ACC112 (cell line): ENCODE measurements at regions not wholly inside any gene's neighbourhood (a gene's known extent, or its start where the extent isn't known, plus 50 kb on each side); places are given as distances from the start of the nearest gene placed in this dataset.

ENCODE experiments used
- H2AFZ ChIP-seq: fragments of 200-600 bp; sonication (generic); one replicate; pipeline ENCODE4 v1.6.0; 2017; ENCODE audit warnings: antibody characterized with exemption, low read length; ENCODE audit not compliant: unreplicated experiment
- H3K27ac ChIP-seq: fragments of 200-600 bp; sonication (generic); 2 replicates; pipeline ENCODE4 v1.5.1; 2014; ENCODE audit warnings: low read depth, mild to moderate bottlenecking, antibody characterized with exemption, low read length, moderate library complexity
- H3K27me3 ChIP-seq: fragments of 200-600 bp; sonication (generic); 2 replicates; pipeline ENCODE4 v1.6.1; 2014; ENCODE audit warnings: mild to moderate bottlenecking, antibody characterized with exemption, low read length, moderate library complexity, mixed read lengths; ENCODE audit not compliant: insufficient read depth
- H3K36me3 ChIP-seq: fragments of 200-600 bp; sonication (generic); 2 replicates; pipeline ENCODE4 v1.6.1; 2016; ENCODE audit warnings: mild to moderate bottlenecking, antibody characterized with exemption, low read length, moderate library complexity, mixed read lengths; ENCODE audit not compliant: insufficient read depth
- H3K4me1 ChIP-seq: fragments of 200-600 bp; sonication (generic); one replicate; pipeline ENCODE4 v1.6.1; 2016; ENCODE audit warnings: low read length, mixed read lengths; ENCODE audit not compliant: insufficient read depth, unreplicated experiment, control insufficient read depth
- H3K4me3 ChIP-seq: fragments of 200-600 bp; sonication (generic); 2 replicates; pipeline ENCODE4 v1.5.1; 2014; ENCODE audit warnings: mild to moderate bottlenecking, low read depth, low read length
- H3K79me2 ChIP-seq: fragments of 200-600 bp; sonication (generic); one replicate; pipeline ENCODE4 v1.6.0; 2016; ENCODE audit warnings: low read length; ENCODE audit not compliant: control insufficient read depth, unreplicated experiment, insufficient read depth

DNA sequence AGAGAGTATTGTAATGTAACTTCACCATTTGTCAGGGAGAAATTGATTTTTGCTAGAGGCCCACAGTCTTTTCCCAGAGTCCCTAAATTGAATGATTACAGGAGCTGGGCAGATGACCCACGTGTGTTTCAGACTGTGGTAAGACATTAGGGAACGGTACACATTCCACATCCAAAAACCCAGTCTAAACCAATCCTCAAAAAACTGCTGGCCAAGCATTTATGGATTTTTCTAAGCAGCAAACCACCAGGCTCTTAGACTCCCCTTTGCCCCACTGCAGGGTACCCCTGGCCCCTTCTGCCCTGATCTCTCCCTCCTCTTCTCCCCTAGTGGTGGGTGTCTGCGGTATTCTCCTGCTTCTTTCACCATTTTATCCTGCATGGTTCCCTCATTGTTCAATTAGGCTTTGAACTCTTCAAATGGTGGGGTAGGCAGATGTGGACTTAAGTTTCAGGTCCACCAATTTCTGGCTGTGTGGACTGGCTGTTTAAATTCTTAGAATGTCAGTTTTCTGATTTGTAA is 135.5 kb upstream of the SORCS3 start:
- H3K27ac ChIP-seq, result no peak overlapping the region
- H3K27me3 ChIP-seq, result peaks cover 74% of the 10 kb centered on the region
- H3K36me3 ChIP-seq, result no peaks in the 10 kb centered on the region
- H3K4me3 ChIP-seq, result no peak overlapping the region
- H3K79me2 ChIP-seq, result no peaks in the 10 kb centered on the region
- H3K4me1 ChIP-seq, result no peaks in the 10 kb centered on the region
- H2AFZ ChIP-seq, result no peak overlapping the region

GRCh38 chr10:104509981-104510380 is 131.1 kb upstream of the SORCS3 start:
- H3K79me2 ChIP-seq, result no peaks in the 10 kb centered on the region
- peaks cover 55% of the 10 kb centered on the region for H3K27me3 ChIP-seq
- no peak overlapping the region for H3K4me3 ChIP-seq
- H3K27ac ChIP-seq, result no peak overlapping the region
- H3K4me1 ChIP-seq, result no peaks in the 10 kb centered on the region
- H3K36me3 ChIP-seq, result no peaks in the 10 kb centered on the region
- no peak overlapping the region for H2AFZ ChIP-seq

GRCh38 chr10:104510644-104511043 is 130.4 kb upstream of the SORCS3 start:
- H3K27me3 ChIP-seq, result peaks cover 54% of the 10 kb centered on the region

GRCh38 chr10:104512800-104513199 is 128.3 kb upstream of the SORCS3 start:
- H3K27ac ChIP-seq, result no peak overlapping the region
- no peaks in the 10 kb centered on the region for H3K79me2 ChIP-seq
- no peak overlapping the region for H2AFZ ChIP-seq
- no peak overlapping the region for H3K4me3 ChIP-seq
- no peaks in the 10 kb centered on the region for H3K36me3 ChIP-seq
- peaks cover 33% of the 10 kb centered on the region for H3K27me3 ChIP-seq
- no peaks in the 10 kb centered on the region for H3K4me1 ChIP-seq

More at GRCh38 chr10:104510644-104511043, 130.4 kb upstream of the SORCS3 start:
- H3K27ac ChIP-seq, result no peak overlapping the region
- no peaks in the 10 kb centered on the region for H3K79me2 ChIP-seq
- H3K36me3 ChIP-seq, result no peaks in the 10 kb centered on the region
- H3K4me3 ChIP-seq, result no peak overlapping the region
- H2AFZ ChIP-seq, result no peak overlapping the region
- no peaks in the 10 kb centered on the region for H3K4me1 ChIP-seq

DNA sequence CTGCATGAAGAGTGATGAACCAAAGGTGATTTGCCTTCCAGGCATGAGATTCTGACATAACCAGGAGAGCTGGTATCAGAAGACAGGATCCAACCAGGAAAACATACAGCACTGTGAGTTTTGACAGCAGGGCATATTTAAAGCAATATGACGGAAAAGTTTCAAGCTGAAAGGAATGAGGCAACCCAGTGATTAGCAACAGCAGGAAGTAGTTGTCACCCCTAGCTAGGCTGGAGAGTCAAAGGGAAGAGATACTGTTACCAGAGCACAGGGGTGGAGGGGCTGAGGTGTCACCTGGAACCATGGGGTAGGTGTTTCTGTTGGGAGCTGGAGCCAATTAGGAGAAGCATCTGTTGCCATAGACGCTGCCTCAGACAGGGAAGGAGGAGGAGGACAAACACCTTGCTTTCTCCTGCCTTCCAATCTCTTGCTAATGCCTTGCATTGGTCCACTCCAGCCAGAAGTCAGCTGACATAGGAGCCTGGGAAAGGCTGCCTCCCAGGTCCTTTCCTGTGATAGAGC is 125.4 kb upstream of the SORCS3 start:
- no peak overlapping the region for H3K4me3 ChIP-seq
- H2AFZ ChIP-seq, result no peak overlapping the region
- H3K27me3 ChIP-seq, result peaks cover 25% of the 10 kb centered on the region
- no peaks in the 10 kb centered on the region for H3K4me1 ChIP-seq
- no peak overlapping the region for H3K27ac ChIP-seq
- H3K79me2 ChIP-seq, result no peaks in the 10 kb centered on the region
- no peaks in the 10 kb centered on the region for H3K36me3 ChIP-seq

DNA sequence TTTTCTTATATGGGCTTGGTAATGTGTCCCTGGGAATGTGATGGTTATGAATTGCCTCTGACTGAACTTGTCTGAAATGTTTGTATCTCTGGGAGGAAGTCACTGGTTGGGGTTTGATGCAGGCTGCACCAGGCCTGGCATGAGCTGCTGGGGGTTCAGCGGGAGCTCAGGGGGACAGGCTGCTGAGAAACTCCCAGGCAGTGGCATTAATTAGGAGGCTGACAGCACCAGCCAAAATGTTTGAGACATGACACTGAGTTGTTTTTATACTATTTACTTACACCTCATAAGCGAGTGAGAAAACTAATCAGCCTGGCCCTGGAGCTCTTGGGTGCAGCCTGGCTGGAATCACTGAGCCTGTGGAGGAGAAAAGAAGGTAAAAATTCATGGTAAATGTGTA is 124.1 kb upstream of the SORCS3 start:
- H3K27ac ChIP-seq, result no peak overlapping the region
- H2AFZ ChIP-seq, result no peak overlapping the region
- peaks cover 20% of the 10 kb centered on the region; the same call in 1 of the 2 replicates for H3K27me3 ChIP-seq

GRCh38 chr10:104517946-104518345 is 123.1 kb upstream of the SORCS3 start:
- Histone ChIP-seq H3K27ac (no peak overlapping the region), H3K36me3 (no peaks in the 10 kb centered on the region), H3K4me1 (no peaks in the 10 kb centered on the region), H2AFZ (no peak overlapping the region), H3K4me3 (no peak overlapping the region), H3K27me3 (peaks cover 18% of the 10 kb centered on the region; the same call in 1 of the 2 replicates), H3K79me2 (no peaks in the 10 kb centered on the region)

More for the DNA sequence above, 124.1 kb upstream of the SORCS3 start:
- H3K4me3 ChIP-seq, result no peak overlapping the region
- no peaks in the 10 kb centered on the region for H3K4me1 ChIP-seq
- H3K36me3 ChIP-seq, result no peaks in the 10 kb centered on the region
- no peaks in the 10 kb centered on the region for H3K79me2 ChIP-seq

GRCh38 chr10:104518891-104519290 is 122.2 kb upstream of the SORCS3 start:
- Histone ChIP-seq H3K4me3 (no peak overlapping the region), H3K79me2 (no peaks in the 10 kb centered on the region), H2AFZ (no peak overlapping the region), H3K4me1 (no peaks in the 10 kb centered on the region), H3K36me3 (no peaks in the 10 kb centered on the region), H3K27me3 (peaks cover 21% of the 10 kb centered on the region), H3K27ac (no peak overlapping the region)

DNA sequence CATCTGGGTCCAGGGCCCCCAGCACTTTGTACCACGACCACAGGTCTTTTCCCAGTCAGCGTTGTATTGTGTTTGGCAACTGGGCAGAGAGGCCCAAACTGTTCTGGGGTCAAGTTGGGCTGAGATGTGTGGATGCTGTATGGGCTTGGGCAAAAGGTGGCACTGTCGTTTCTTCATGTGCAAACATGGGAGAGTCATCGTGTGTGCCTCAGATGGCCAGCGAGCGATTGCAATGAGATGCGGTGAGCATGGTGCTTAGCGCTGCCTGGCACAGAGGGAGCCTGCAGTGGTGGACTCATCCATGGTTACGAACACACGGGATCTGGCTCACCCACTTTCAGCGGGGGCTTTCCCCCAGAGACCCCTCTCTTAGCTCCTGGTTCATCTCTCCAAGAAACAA is 120.4 kb upstream of the SORCS3 start:
- H3K27me3 ChIP-seq, result peaks cover 16% of the 10 kb centered on the region
- H3K4me3 ChIP-seq, result no peak overlapping the region
- H3K79me2 ChIP-seq, result no peaks in the 10 kb centered on the region
- H3K4me1 ChIP-seq, result no peaks in the 10 kb centered on the region
- H3K27ac ChIP-seq, result no peak overlapping the region
- H3K36me3 ChIP-seq, result no peaks in the 10 kb centered on the region
- no peak overlapping the region for H2AFZ ChIP-seq

DNA sequence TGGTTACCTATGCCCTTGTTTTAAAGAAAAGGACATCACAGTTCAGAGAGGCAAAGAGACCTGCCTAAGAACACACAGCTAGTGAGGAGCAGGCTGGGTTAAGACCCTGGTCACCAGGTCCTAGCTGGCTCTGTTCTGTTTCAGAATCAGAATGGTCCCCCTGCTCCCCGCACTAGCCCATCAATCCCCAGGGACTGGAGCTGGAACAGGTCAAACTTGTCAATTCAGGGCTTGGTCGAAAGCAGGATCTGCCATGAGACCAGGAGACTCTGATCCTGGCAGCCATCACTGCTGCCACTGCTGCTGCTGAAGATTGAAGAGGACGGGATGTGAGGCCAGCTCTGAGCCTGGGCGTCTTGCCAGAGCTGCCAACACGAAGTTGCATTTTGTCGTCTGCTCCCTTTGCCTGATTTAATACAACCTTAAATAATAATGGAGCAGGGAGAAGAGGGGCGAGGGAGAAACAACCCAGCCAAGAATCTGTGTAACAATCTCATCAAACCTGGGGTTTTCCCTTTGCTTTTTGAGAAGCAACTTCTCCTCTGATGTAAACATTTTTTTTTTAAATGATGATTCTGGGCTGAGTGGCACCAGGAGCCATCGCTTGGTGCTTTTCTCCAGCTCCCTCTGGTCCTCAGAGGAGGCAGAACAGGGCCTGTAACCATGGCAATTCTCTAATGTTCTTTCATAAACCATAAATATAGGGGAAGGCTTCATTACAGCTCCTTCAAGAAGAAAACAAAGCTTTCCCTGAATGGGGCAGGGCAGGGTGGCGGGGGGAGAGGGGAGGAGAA is 119.0 kb upstream of the SORCS3 start:
- Histone ChIP-seq H3K4me1 (no peaks in the 10 kb centered on the region), H2AFZ (no peak overlapping the region), H3K79me2 (no peaks in the 10 kb centered on the region), H3K27ac (no peak overlapping the region), H3K36me3 (no peaks in the 10 kb centered on the region), H3K27me3 (peaks cover 16% of the 10 kb centered on the region), H3K4me3 (no peak overlapping the region)

- Histone ChIP-seq H3K27ac (no peak overlapping the region), H3K36me3 (no peaks in the 10 kb centered on the region), H3K79me2 (no peaks in the 10 kb centered on the region), H3K27me3 (peaks cover 8% of the 10 kb centered on the region), H3K4me3 (no peak overlapping the region), H3K4me1 (no peaks in the 10 kb centered on the region), H2AFZ (no peak overlapping the region)
Observed at GRCh38 chr10:104526188-104526587, 114.9 kb upstream of the SORCS3 start.
